ENCODE measurements at regions not wholly inside any gene's neighbourhood (a gene's known extent, or its start where the extent isn't known, plus 50 kb on each side); places are given as distances from the start of the nearest gene placed in this dataset.
"Not testable (repeated sequence)": the region's sequence is repeated elsewhere in the genome, so short reads cannot be mapped to it uniquely, and the experiment has no call there.

- peak in 3 of 5 donors; percentile 5 to 28 (median 15) for DNase-seq
Observed at GRCh38 chr6:18595774-18596530, 208.8 kb downstream of the RNF144B start.

DNA sequence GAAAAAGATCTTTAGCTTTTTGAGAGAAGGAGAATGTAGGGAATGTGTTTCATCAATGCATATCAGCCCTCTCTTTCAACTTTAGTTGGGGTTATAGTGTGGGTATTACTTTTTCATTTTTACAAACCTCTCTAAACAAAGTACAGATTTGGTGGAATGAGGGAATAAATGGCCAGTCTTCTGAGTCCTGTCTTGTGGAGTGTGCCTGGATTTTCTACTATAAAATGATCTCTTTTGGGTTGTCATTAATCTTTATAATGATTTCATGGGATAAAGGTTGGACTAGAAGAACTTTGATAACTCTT, 209.3 kb downstream of the RNF144B start:
- DNase-seq: no peak

- no peak for DNase-seq
Observed at GRCh38 chr6:18598551-18599264, 211.6 kb downstream of the RNF144B start.

DNA sequence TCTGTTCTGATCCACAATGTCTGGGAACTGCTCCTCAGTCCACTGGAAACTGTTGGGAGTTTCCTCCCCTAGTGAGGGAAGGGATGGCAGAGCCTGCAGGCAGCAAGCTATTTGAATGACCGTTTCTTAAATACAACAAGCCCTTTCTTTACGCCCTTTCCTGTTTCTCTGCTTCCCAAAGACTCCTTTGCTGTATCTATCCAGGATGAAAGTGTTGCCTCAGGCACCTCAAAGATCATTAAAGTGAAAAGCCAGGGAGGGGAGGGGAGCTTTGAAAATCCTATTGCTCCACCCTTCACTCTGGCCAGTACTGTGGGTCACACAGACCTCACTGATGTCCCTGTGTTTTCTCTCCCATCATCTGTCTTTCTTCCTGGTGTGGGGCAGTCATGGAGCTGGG, 213.1 kb downstream of the RNF144B start:
- DNase-seq: no peak

DNA sequence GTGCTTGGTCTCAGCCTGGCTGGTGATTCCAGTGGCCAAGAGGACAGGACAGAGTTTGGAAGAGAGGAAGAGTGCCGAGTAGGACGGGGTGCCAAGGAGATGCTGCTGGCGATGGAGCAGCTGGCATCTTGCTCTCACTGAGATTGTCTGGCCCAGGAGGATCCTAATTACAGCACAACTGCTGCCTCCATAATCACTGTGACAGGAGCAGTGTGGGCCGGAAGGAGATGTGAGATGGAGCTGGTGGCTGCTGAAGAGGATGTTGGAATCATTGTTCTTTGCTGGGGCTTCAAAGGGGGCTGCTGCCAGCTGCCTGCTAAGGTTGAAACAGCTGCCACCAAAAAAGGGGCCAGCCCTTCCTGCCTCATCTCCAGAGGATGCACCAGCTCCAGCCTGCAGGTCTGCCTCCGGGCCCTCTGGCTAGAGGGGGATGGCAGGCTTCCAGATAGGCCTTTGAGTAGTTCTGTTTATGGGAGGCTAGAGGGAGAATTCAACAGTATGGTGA, 214.4 kb downstream of the RNF144B start:
- no peak for DNase-seq

- no peak for DNase-seq
Observed at GRCh38 chr6:18602931-18603330, 215.8 kb downstream of the RNF144B start.

- DNase-seq: no peak
Observed at GRCh38 chr6:18603361-18603760, 216.2 kb downstream of the RNF144B start.

- no peak for DNase-seq
Observed at GRCh38 chr6:18605841-18606240, 218.7 kb downstream of the RNF144B start.

DNA sequence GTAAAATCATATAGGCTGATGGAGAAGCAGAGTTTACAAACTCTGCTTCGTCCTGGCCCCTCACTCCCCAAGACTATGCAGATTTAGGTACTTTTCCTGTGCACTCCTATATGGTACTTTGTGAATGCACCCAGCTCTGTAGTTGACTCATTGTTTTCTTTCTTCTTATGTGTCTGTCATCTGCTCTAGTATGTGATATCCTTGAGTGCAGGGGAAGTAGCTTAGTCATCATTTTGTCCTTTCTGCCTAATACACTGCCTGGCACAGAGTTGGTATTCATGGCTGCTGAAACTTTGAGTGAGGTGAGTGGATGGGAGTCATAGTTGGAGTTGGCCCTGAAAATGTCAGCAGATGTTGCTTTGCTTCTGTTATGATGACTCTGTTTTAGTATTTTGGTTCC, 222.6 kb downstream of the RNF144B start:
- no peak for DNase-seq

- DNase-seq: no peak
Observed at GRCh38 chr6:18613319-18613925, 226.3 kb downstream of the RNF144B start.

DNA sequence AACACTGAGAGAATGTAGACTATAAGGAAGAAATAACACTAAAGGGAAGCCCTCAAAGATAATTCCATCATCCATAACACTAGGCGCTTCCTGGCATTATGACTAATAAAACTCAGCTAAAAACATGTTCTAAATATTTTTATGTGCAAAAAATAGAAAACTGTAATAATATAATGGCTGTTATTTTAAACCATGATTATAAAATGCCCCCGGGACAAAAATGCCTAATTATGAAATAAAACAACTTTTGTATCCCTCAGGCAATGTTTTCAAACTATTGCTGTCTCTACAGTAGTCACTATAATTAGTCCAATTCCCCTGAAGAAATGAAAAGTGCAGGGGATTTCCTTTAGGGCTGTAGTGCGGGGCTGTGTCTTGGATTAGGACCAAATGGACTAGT, 242.4 kb downstream of the RNF144B start:
- DNase-seq: no peak

- DNase-seq: no peak
Observed at GRCh38 chr6:18632670-18633410, 245.7 kb downstream of the RNF144B start.

DNA sequence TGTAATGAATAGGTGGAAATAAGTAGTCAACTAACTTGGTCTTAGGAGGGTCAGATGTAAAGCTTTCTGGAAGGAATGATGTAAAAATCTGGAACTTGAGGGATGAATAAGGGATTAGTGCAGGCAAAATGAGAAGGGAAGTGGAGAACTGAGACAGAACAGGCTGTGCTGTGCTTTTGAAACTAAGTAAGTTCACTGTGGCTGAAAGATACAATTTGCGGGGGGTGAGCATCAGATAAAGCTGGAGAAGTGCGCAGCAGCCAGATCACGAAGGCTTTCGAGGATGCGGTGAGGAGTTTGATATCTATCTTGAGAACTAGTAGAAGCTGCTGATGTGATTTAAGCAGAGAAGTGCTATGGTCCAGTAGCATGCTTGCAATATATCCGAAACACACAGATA, 247.8 kb downstream of the RNF144B start:
- no peak for DNase-seq

- no peak for DNase-seq
Observed at GRCh38 chr6:18640134-18640533, 253.0 kb downstream of the RNF144B start.

GRCh38 chr6:18640754-18641153, 253.6 kb downstream of the RNF144B start:
- DNase-seq: no peak

DNA sequence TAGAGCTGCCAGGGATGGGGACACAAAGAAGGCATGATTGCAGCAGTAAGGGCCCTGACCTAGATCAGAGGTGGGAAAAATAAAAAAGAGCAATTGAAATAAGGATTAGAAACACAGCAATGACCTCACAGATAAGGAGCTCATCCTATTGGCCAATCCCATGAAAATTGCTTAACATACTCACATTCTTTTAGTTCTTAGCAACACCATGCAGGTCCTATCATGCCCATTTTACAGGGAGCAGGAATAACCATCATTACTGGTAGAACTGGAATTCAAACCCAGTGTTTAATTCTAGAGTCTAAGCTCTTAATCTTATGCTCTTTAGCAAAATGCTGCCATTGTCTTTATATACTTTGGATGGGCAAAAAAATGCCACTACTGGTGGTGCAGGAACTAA, 267.7 kb downstream of the RNF144B start:
- no peak for DNase-seq

GRCh38 chr6:18656506-18656905, 269.4 kb downstream of the RNF144B start:
- no peak for DNase-seq

- DNase-seq: not testable (repeated sequence)
Observed at GRCh38 chr6:18659994-18660393, 272.8 kb downstream of the RNF144B start.

DNA sequence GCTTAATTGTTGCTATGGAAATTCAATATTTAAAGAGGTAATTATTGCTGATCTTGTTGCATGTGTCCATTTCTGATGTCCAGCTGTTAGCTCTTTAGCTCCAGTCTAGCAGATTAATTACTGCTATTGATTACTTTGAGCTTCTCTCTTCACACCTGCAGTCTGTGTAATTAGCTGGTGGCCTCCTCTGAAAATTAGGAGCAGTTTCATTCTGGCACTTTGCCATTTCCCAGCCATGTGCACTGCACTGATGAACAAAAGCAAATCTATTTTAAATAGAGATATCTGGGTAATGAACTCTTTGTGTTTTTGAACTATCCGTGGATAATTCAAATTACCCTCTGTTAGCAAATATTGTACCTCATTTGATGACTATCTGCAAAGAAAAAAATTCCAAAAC, 275.9 kb downstream of the RNF144B start:
- no peak for DNase-seq

DNA sequence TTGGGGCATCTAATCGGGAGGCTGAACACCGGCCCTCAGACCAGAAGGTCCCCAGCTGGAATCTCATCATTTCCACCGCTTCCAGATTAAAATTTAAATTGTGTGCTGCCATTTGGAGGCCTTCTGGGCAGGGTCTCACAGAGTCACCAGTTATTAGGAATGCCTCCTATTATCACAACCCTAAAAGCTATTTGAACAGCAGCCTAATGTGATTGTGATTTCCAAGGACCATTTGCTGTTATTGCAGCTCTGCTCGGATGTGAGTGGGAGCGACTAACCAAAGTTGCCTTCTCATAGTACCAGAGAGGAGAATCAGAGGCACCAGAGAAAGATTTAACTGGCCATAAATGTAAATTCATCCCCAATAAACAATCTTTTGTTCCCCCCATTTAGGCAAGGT, 277.3 kb downstream of the RNF144B start:
- no peak for DNase-seq

- no peak for DNase-seq
Observed at GRCh38 chr6:18667612-18668011, 280.5 kb downstream of the RNF144B start.

- DNase-seq: no peak
Observed at GRCh38 chr6:18668994-18669393, 281.8 kb downstream of the RNF144B start.

DNA sequence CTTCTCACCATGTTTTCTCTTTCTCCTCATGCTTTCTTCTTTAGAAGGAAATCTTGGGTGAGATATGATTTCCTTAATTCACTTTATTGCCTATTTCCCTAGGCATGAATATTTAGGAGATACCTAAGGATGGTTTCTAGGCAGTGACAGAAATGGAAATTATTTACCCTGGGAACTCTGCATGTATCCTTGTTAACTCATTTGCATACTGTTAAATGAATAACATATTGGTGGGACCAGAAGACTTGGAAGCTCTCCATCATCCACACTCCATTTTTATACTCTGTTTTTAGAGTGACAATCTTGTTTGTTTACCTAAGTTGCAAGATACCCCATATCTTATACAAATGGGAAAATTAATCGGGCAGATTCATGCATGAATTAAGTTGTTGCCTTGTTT, 285.7 kb downstream of the RNF144B start:
- no peak for DNase-seq

Measured in T-helper 1 cell (primary cell).